A673 (cell line): ENCODE measurements at regions not wholly inside any gene's neighbourhood (a gene's known extent, or its start where the extent isn't known, plus 50 kb on each side); places are given as distances from the start of the nearest gene placed in this dataset.

Source experiments
- BruUV-seq: library from RNA; stranded (reverse); fragments of 400-500 nt; replicated peaks from 2 replicates; lab custom pipeline; 2021; lab: Mats Ljungman, UMichigan
- CTCF ChIA-PET: fragments of 300-600 bp; sonication (Branson Sonifier 250); formaldehyde crosslinking; loops from one replicate; lab custom pipeline; 2022; ENCODE audit warnings: antibody characterized with exemption; lab: Charles Lee
- POLR2A ChIA-PET: fragments of 300-600 bp; sonication (Branson Sonifier 250); formaldehyde crosslinking; loops from one replicate; lab custom pipeline; 2022; ENCODE audit warnings: antibody characterized with exemption; ENCODE audit not compliant: low non-redundant PET; lab: Charles Lee
- DNase-seq: peaks from one replicate; pipeline ENCODE4 v3.0.0-alpha.2; 2015; ENCODE audit warnings: low spot score
- H3K27ac ChIP-seq: fragments of 200-600 bp; sonication (generic); 2 replicates; pipeline ENCODE4 v1.5.1; 2016; ENCODE audit warnings: mixed run types, low read depth, mild to moderate bottlenecking, mixed read lengths, antibody characterized with exemption, low read length; ENCODE audit not compliant: poor library complexity, severe bottlenecking
- H3K27me3 ChIP-seq: fragments of 200-600 bp; sonication (generic); replicated peaks from 2 replicates; pipeline ENCODE4 v1.6.1; 2017; ENCODE audit warnings: mixed run types, low read depth, mild to moderate bottlenecking, mixed read lengths, antibody characterized with exemption, low read length; ENCODE audit not compliant: insufficient read depth, poor library complexity
- H3K36me3 ChIP-seq: fragments of 200-600 bp; sonication (generic); 2 replicates; pipeline ENCODE4 v1.6.1; 2016; ENCODE audit warnings: mixed run types, mild to moderate bottlenecking, mixed read lengths, antibody characterized with exemption, low read length; ENCODE audit not compliant: insufficient read depth, poor library complexity, severe bottlenecking
- H3K4me1 ChIP-seq: fragments of 200-600 bp; sonication (generic); 2 replicates; pipeline ENCODE4 v1.6.1; 2017; ENCODE audit warnings: mixed run types, mild to moderate bottlenecking, mixed read lengths, antibody characterized with exemption, low read length; ENCODE audit not compliant: insufficient read depth, poor library complexity, severe bottlenecking
- H3K4me3 ChIP-seq: fragments of 200-600 bp; sonication (generic); 2 replicates; pipeline ENCODE4 v1.5.1; 2016; ENCODE audit warnings: low read depth, mixed run types, mild to moderate bottlenecking, mixed read lengths, low read length; ENCODE audit not compliant: poor library complexity, severe bottlenecking
- H3K9me3 ChIP-seq: fragments of 200-600 bp; sonication (generic); 2 replicates; pipeline ENCODE4 v1.6.1; 2016; ENCODE audit warnings: mixed run types, low read depth, mild to moderate bottlenecking, mixed read lengths, antibody characterized with exemption, low read length; ENCODE audit not compliant: poor library complexity, severe bottlenecking
- EZH2 ChIP-seq: fragments of 200-600 bp; sonication (generic); IDR thresholded peaks from 2 replicates; pipeline ENCODE4 v1.6.1; 2017; ENCODE audit warnings: borderline replicate concordance, low read depth, mild to moderate bottlenecking, mixed read lengths, antibody characterized with exemption, low read length; ENCODE audit not compliant: poor library complexity, severe bottlenecking
- intact Hi-C: fragments of 100-400 bp; cut with micrococcal nuclease; formaldehyde crosslinking; loops from one replicate; pipeline ENCODE4 v1.10.0; 2022; ENCODE audit not compliant: unreplicated experiment
- TF ChIP-seq, protein P1 (sequence below): fragments of 300-800, 200-600 bp; sonication (generic); conservative IDR thresholded peaks from 2 replicates; pipeline ENCODE4 v1.5.1; 2017; ENCODE audit warnings: low read depth, mild to moderate bottlenecking, antibody characterized with exemption, low read length, moderate library complexity, mixed read lengths

DNA sequence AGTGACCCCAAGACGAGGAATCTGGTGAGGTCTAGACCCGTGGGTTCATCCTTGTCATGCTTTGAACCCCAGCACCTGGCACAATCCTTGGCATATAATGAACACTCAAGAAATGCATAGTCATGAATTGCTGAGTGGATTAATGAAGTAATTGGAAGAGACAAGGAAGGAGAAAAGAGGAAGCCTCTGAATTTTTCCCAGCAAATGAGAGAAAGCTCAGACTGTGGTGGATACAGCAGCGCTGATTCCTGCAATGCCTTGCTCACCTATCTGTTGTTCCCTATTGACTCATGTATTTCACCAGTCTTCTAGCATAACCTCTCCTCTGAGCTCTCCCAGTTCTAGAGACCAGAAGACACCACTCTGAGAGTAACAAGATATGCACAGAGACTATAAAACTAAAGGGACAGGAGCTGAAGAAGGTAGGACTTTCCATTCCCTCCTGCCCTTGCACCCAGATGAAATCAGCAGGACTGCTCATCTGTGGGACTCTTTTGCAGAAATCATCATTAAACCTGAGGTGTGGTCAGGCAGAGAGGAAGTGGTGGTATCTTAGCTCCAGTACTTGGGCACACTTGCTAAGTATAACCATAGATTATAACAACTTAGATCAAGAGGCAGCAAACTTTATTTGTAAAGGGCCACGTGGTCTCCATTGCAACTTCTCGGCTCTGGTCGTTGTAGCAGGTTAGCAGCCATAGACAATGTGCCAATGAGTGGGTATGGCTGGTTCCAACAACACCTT lies 102.8 kb downstream of the MAF start:
- DNase-seq: no peak
- CTCF ChIA-PET: no interaction called here

DNA sequence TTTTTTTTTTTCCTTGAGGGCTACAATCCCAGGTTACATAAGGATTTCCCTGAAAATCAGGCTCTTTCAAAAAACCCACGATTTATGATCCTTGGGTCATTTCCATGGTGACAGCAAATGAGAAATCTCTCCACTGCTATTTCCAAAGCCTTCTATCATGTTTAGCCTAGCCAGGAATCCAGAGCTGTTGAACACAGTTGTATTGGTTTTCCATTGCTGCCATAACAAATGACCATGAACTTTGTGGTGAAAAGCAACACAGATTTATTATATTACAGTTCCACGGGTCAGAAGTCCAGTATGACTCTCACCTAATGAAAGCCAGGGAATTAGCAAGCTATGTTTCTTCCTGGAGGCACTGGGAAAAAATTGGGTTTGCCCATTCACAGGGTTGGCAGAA lies 106.6 kb downstream of the MAF start:
- CTCF ChIA-PET: no interaction called here
- TF ChIP-seq, protein P1, sequence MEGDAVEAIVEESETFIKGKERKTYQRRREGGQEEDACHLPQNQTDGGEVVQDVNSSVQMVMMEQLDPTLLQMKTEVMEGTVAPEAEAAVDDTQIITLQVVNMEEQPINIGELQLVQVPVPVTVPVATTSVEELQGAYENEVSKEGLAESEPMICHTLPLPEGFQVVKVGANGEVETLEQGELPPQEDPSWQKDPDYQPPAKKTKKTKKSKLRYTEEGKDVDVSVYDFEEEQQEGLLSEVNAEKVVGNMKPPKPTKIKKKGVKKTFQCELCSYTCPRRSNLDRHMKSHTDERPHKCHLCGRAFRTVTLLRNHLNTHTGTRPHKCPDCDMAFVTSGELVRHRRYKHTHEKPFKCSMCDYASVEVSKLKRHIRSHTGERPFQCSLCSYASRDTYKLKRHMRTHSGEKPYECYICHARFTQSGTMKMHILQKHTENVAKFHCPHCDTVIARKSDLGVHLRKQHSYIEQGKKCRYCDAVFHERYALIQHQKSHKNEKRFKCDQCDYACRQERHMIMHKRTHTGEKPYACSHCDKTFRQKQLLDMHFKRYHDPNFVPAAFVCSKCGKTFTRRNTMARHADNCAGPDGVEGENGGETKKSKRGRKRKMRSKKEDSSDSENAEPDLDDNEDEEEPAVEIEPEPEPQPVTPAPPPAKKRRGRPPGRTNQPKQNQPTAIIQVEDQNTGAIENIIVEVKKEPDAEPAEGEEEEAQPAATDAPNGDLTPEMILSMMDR: no peak
- TF ChIP-seq EZH2: no peak
- no peak overlapping the region for H3K27ac ChIP-seq
- no peak overlapping the region for H3K4me3 ChIP-seq
- no peaks in the 10 kb centered on the region for H3K9me3 ChIP-seq
- H3K36me3 ChIP-seq: no peaks in the 10 kb centered on the region
- BruUV-seq: no TSS peak
- POLR2A ChIA-PET: no interaction called here
- no peaks in the 10 kb centered on the region for H3K4me1 ChIP-seq
- intact Hi-C loops: no loop called here
- no peak for DNase-seq
- no peaks in the 10 kb centered on the region for H3K27me3 ChIP-seq

More for the DNA sequence above, 102.8 kb downstream of the MAF start:
- intact Hi-C loops: no loop called here
- POLR2A ChIA-PET: no interaction called here
- Histone ChIP-seq H3K36me3 (no peaks in the 10 kb centered on the region), H3K9me3 (no peaks in the 10 kb centered on the region), H3K27me3 (no peaks in the 10 kb centered on the region), H3K4me3 (no peak overlapping the region), H3K27ac (no peak overlapping the region), H3K4me1 (no peaks in the 10 kb centered on the region)
- TF ChIP-seq, protein P1: no peak
- no peak for TF ChIP-seq EZH2
- no TSS peak for BruUV-seq

DNA sequence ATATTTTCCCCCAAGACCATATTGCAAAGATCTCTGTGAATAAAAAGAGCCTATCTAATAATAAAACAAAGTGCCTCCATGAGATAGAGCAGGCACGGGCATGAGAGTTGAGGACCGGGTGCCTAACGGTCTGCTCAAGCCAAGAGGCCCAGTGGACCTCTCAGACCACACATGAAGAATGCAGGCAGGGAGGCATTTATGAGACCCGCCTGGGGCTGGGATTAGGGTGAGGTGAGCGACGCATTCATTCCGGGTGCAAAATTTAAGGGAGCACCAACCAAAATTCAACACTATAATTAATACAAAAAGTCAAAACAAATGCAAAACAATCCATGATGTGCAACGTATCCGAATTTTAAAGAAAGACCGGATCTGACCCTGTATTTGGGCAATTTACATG lies 108.5 kb downstream of the MAF start:
- no TSS peak for BruUV-seq
- no peaks in the 10 kb centered on the region for H3K36me3 ChIP-seq
- no peaks in the 10 kb centered on the region for H3K4me1 ChIP-seq
- H3K27me3 ChIP-seq: no peaks in the 10 kb centered on the region
- H3K4me3 ChIP-seq: no peak overlapping the region
- no peak for DNase-seq
- CTCF ChIA-PET: no interaction called here
- POLR2A ChIA-PET: no interaction called here
- no peak overlapping the region for H3K27ac ChIP-seq
- intact Hi-C loops: no loop called here
- TF ChIP-seq, protein P1: no peak
- no peak for TF ChIP-seq EZH2
- H3K9me3 ChIP-seq: no peaks in the 10 kb centered on the region
